ENCODE measurements at regions not wholly inside any gene's neighbourhood (a gene's known extent, or its start where the extent isn't known, plus 50 kb on each side); places are given as distances from the start of the nearest gene placed in this dataset.

DNA sequence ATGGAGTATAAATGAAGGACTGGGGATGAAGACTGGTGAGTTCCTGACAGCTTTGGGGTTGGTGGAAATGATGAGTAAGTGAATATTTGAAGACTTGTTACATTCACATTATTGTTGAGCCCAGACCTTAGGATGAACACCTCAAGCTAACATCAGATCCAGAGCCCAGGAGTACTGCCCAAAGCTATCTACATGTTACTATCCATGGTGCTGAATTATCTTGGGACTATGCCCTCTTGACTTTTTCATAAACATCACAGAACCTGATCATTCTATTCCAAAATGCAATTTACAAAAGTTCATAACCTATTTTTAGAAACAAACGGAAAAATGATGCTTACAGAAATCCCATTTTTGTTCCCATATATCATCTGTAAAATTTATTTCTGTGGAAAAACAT lies 613.3 kb downstream of the TUSC7 start:
- no peak for DNase-seq

GRCh38 chr3:117346901-117347300 lies 637.3 kb downstream of the TUSC7 start:
- DNase-seq = no peak

DNA sequence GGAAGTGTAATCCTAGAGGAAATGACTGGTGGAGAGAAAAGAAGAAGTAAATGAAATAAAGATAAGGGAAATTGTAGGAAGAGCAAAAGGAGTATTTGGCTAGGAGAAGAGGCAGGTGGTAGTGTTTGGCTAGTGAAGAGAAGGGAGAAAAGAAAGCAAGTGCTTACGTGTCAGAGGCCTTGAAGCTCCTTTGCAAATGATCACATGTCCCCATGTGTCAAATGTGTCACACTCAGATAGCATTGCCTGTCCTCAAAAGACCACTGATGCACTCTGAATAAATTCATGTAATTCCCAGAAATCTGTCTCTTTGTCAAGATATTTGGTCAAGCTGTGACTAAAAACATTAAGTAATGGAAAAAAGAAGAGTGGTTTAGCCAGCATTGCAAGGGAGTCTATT lies 639.3 kb downstream of the TUSC7 start:
- no peak for DNase-seq

GRCh38 chr3:117349566-117349965 lies 640.0 kb downstream of the TUSC7 start:
- no peak for DNase-seq

- DNase-seq = no peak
These were observed 640.8 kb downstream of the TUSC7 start for GRCh38 chr3:117350371-117350770.

DNA sequence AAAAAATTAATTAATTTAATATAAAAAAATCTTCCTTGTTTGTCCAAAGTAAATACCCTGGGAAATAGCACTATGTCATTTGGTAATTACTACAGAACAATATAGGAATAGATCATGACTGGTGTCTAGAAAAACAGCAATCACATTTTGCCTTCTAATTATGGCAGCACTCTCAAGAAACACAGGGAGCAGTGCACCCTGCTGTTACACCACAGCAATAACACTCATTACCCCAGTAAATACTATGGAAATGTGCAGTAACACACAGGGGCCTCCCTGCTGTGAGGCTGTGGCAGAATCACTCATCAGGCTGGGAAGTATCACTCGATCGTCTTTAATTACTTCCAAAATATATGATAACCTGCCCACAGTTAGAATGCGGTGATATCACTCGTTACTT lies 646.0 kb downstream of the TUSC7 start:
- DNase-seq = peak; percentile 78 to 85

DNA sequence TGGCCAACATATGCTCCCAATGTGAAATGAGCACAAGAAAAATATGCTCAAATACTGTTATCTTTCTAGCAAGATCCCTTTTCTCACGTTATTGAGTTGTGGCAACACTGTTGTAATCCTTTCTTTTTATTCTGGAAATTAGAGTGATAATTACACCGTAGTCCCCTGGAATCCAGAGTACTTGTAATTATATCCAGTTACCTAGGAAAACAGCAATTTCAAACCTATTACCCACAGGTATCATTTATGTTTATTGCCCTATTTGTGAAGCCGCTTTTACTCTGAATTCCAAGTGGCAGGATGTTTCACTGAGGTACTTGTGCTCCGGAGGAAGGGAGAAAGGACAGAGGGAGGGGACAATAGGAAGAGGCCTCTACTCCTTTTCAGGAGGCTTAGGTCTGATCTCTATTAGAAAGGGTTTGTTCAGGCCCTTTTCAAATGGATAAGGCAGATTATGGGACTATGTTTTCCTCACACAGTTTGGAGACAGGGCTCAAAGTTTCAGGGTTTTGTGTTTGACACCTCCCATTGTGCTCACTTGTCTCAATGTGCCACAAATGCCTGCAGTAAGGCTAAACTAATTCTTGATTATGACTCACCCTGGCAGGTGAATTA lies 646.6 kb downstream of the TUSC7 start:
- DNase-seq = peak; percentile 17 to 30

- DNase-seq = no peak
These were observed 649.2 kb downstream of the TUSC7 start for GRCh38 chr3:117358717-117359314.

- DNase-seq = no peak
These were observed 657.0 kb downstream of the TUSC7 start for GRCh38 chr3:117366574-117366973.

- DNase-seq = no peak
These were observed 658.3 kb downstream of the TUSC7 start for GRCh38 chr3:117367861-117368260.

- DNase-seq = no peak
These were observed 671.1 kb downstream of the TUSC7 start for GRCh38 chr3:117380631-117381030.

- DNase-seq = peak; percentile 53 to 72
These were observed 683.5 kb downstream of the TUSC7 start for GRCh38 chr3:117393119-117393518.

DNA sequence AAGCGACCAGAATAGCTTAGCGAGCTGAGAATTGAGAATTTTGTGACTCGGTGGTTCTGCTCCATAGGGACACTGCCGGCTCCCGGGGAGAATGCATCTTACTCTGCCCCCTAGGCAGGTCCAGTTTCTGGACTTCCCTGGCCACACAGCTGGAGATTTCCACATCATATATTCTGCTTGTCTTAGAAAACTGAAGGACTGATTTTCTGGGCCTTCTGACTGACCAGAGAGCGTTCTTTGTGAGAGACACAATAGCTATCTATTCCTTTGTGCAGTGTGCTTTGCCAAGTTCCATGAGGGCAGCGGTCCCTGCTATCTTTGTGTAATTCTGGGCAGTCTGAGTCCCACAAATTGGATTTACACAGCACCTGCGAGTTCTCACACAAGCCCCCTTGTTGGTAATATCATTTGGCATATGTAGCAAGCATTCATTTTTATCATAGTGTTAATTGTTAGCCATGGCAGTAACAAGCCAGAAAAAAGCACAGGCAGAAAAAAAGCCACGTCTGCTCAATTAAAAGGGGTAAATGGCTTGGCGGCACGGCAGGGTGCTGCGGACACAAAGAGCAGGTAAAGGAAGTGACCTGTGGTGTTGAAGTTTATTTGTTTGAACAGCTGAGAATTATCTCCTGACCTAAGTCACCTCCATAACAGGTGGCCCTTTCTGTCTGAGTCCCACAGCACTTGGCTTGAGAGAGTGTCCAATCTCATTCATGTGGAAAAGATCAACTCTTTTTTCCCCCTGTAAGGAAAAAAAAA lies 688.7 kb downstream of the TUSC7 start:
- DNase-seq = peak; percentile 81 to 89

DNA sequence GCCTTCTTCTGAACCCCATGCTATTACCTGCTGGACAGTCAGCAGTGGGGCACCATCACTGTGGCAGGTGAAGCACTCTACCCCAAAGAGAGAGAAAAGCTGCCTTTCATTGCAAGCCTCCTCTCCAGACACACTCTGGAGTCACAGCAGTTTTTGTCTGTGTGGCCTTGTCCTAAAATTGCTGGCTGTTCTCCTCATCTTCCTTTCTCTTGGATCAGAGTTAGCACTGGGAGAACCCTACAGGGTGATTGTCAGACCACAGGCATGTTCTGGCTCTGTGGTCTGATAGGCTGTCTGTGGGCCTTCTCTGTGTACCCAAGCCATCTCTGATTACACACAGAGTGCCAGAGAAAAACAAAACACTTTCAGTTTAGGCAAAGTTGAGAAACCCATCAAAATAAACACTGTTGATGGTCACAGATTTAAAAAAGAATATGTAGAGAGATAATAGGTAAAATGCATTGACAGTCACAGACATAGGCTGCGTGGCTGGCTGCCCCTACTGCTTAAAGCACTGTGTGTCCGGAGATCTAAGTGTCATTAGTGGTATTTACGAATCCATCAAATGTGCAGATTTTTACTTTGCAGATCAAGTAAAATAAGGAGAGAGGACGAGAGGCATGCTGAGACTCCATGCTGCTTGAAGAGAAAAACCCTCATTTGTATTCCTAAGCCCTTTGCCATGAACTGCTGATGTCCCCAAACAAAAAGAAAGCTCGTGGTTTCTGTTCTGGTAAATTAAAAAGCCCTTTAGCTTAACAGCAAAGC lies 689.9 kb downstream of the TUSC7 start:
- DNase-seq = peak; percentile 75 to 80

- DNase-seq = peak; percentile 39 to 72
These were observed 690.7 kb downstream of the TUSC7 start for GRCh38 chr3:117400303-117400702.

DNA sequence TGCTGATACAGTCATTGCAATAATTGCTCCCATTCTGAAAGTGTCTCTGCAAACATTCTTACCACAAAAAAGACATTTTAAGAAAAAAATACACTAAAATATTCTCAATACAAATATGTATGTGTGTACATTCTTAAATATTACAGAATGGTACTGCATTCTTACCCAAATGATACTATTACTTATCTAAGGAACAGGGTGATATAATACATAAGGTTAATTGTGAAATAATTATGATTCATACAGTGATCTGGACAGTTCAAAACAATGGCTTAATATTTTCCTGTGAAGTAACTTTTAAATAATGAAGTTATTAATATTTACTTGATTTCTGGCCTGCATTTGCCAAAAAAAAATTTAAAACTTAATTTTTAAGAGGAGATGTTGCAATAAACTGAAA lies 694.6 kb downstream of the TUSC7 start:
- no peak for DNase-seq

GRCh38 chr3:117404730-117405129 lies 695.2 kb downstream of the TUSC7 start:
- peak; percentile 94 to 96 for DNase-seq

GRCh38 chr3:117405359-117405758 lies 695.8 kb downstream of the TUSC7 start:
- DNase-seq = peak; percentile 39 to 50

- DNase-seq = peak in 1 of 2 experiments; percentile 56
These were observed 697.7 kb downstream of the TUSC7 start for GRCh38 chr3:117407317-117407716.

GRCh38 chr3:117408811-117409210 lies 699.2 kb downstream of the TUSC7 start:
- DNase-seq = no peak

- DNase-seq = no peak
These were observed 699.7 kb downstream of the TUSC7 start for GRCh38 chr3:117409256-117409655.

GRCh38 chr3:117409701-117410459 lies 700.3 kb downstream of the TUSC7 start:
- DNase-seq = no peak

DNA sequence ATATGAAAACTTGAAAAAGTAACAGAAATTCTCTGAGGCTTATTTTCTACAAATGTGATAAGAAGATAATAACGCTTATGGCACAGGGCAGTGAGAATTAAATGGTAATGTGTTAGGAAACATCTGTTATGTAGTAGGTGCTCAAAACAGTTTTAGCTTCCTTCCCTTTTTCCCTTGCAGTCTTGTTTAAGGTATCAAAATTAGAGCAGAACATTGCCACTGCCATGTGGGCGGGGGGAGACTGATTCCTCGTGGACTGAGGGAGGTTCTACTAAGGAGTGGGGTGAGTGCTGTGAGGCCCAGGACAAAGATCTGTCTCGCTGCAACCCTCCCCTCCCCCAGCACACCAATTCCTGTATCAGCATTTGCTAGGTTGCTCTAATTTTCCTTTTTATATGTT lies 702.4 kb downstream of the TUSC7 start:
- DNase-seq = no peak
